Neural cell (in vitro differentiated cells): ENCODE measurements at regions not wholly inside any gene's neighbourhood (a gene's known extent, or its start where the extent isn't known, plus 50 kb on each side); places are given as distances from the start of the nearest gene placed in this dataset.

Experiments used
- H2AFZ ChIP-seq: fragments of 200-600, 300-800 bp; sonication (generic), shearing (Covaris generic); 2 replicates; pipeline ENCODE4 v1.6.0; 2014; ENCODE audit warnings: low read depth, mild to moderate bottlenecking, antibody characterized with exemption, low read length, moderate library complexity
- H3F3A ChIP-seq: fragments of 200-600 bp; shearing (Covaris generic); 2 replicates; pipeline ENCODE4 v1.6.1; 2016; ENCODE audit warnings: mild to moderate bottlenecking, moderate library complexity, mixed read lengths, antibody characterized with exemption, low read length; ENCODE audit not compliant: insufficient read depth, poor library complexity, severe bottlenecking
- H3K27ac ChIP-seq: fragments of 200-600, 300-800 bp; sonication (generic), shearing (Covaris generic); 2 replicates; pipeline ENCODE4 v1.5.1; 2014; ENCODE audit warnings: mild to moderate bottlenecking, low read length, moderate library complexity
- H3K27me3 ChIP-seq: fragments of 300-800, 200-600 bp; sonication (generic), shearing (Covaris generic); 2 replicates; pipeline ENCODE4 v1.6.0; 2014; ENCODE audit warnings: mild to moderate bottlenecking, low read depth, low read length, moderate library complexity; ENCODE audit not compliant: insufficient read depth
- H3K36me3 ChIP-seq: fragments of 300-800, 200-600 bp; sonication (generic), shearing (Covaris generic); 2 replicates; pipeline ENCODE4 v1.5.1; 2014; ENCODE audit warnings: mild to moderate bottlenecking, antibody characterized with exemption, low read length, moderate library complexity; ENCODE audit not compliant: insufficient read depth
- H3K4me2 ChIP-seq: fragments of 300-800, 200-600 bp; sonication (generic), shearing (Covaris generic); 2 replicates; pipeline ENCODE4 v1.6.0; 2014; ENCODE audit warnings: mild to moderate bottlenecking, low read length
- H3K4me3 ChIP-seq: fragments of 300-800, 200-600 bp; sonication (generic), shearing (Covaris generic); 2 replicates; pipeline ENCODE4 v1.5.1; 2014; ENCODE audit warnings: mild to moderate bottlenecking, low read length, moderate library complexity
- H3K79me2 ChIP-seq: fragments of 200-600 bp; shearing (Covaris generic); replicated peaks from 2 replicates; pipeline ENCODE4 v1.6.0; 2014; ENCODE audit warnings: mild to moderate bottlenecking, low read length, moderate library complexity; ENCODE audit not compliant: insufficient read depth
- H3K9ac ChIP-seq: fragments of 300-800, 200-600 bp; sonication (generic), shearing (Covaris generic); 2 replicates; pipeline ENCODE4 v1.6.1; 2016; ENCODE audit warnings: mild to moderate bottlenecking, low read length, mixed read lengths
- H3K9me2 ChIP-seq: fragments of 200-600 bp; shearing (Covaris generic); 2 replicates; pipeline ENCODE4 v1.6.1; 2016; ENCODE audit warnings: mild to moderate bottlenecking, low read length, mixed read lengths; ENCODE audit not compliant: insufficient read depth
- H3K9me3 ChIP-seq: fragments of 200-600, 300-800 bp; sonication (generic), shearing (Covaris generic); 2 replicates; pipeline ENCODE4 v1.6.1; 2016; ENCODE audit warnings: mild to moderate bottlenecking, mixed run types, low read length, moderate library complexity, mixed read lengths
- H4K20me1 ChIP-seq: fragments of 200-600 bp; shearing (Covaris generic); 2 replicates; pipeline ENCODE4 v1.6.1; 2016; ENCODE audit warnings: mild to moderate bottlenecking, mixed run types; ENCODE audit not compliant: insufficient read depth
- EP300 ChIP-seq: fragments of 450-650 bp; conservative IDR thresholded peaks from 2 replicates; pipeline ENCODE4 v1.6.1; 2014; ENCODE audit warnings: antibody characterized with exemption, mild to moderate bottlenecking, moderate library complexity; ENCODE audit not compliant: poor library complexity, severe bottlenecking
- EZH2 ChIP-seq: fragments of 200-600, 300-800 bp; shearing (Covaris generic), sonication (generic); IDR thresholded peaks from 2 replicates; pipeline ENCODE4 v1.6.1; 2014; ENCODE audit warnings: antibody characterized with exemption, low read length, borderline replicate concordance, mild to moderate bottlenecking; ENCODE audit not compliant: insufficient read depth, poor library complexity, severe bottlenecking
- MXI1 ChIP-seq: fragments of 450-650 bp; conservative IDR thresholded peaks from 2 replicates; pipeline ENCODE4 v1.6.1; 2014; ENCODE audit warnings: antibody characterized with exemption, mild to moderate bottlenecking; ENCODE audit not compliant: poor library complexity, severe bottlenecking
- POLR2AphosphoS5 ChIP-seq: IDR thresholded peaks from 2 replicates; pipeline ENCODE4 v1.6.1; 2012
- RAD21 ChIP-seq: fragments of 450-650 bp; conservative IDR thresholded peaks from 2 replicates; pipeline ENCODE4 v1.6.1; 2014; ENCODE audit warnings: antibody characterized with exemption, mild to moderate bottlenecking, moderate library complexity
- SMC3 ChIP-seq: fragments of 450-650 bp; conservative IDR thresholded peaks from 2 replicates; pipeline ENCODE4 v1.6.1; 2014; ENCODE audit warnings: antibody characterized with exemption, mild to moderate bottlenecking, moderate library complexity; ENCODE audit not compliant: poor library complexity
- TAF1 ChIP-seq: IDR thresholded peaks from 2 replicates; pipeline ENCODE4 v1.6.1; 2012; ENCODE audit warnings: low read depth
- TF ChIP-seq, protein P1 (sequence below): fragments of 450-650 bp; IDR thresholded peaks from 2 replicates; pipeline ENCODE4 v1.5.1; 2014; ENCODE audit warnings: antibody characterized with exemption, mild to moderate bottlenecking, moderate library complexity; ENCODE audit not compliant: poor library complexity, severe bottlenecking
- TF ChIP-seq, protein P2 (sequence below): IDR thresholded peaks from 2 replicates; pipeline ENCODE4 v1.6.1; 2012; ENCODE audit warnings: borderline replicate concordance

DNA sequence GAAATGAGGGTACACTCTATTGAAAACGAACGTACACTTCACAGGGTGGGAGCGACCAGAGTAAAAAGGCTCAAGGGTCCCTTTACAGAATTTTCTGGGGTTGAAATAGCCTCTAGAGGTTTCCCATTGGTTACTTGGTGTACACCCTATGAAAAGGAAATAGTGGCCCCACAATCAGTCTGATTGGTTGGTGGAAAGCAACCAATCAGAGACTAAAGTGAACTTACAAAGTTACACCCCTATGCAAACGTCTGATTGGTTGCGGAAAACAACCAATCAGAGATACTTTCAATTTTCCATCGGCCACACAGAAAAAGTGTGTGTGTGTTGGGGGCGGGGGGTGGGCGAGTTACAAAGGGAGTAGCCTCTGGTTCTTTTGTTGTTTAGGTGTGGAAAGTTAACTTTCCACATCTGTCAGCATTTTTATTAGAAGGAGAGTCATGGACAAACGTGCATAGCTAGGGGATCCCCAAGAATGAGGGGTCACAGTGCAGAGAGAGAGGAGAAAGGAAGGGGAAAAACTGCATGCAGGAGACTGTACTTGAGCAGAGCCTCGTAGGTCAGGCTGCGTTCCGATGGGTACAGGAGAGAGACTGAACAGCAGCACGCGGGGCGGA is 1152.1 kb downstream of the TBC1D22A start:
- Histone ChIP-seq H3K4me3 (no peak overlapping the region), H4K20me1 (no peaks in the 10 kb centered on the region), H3K36me3 (no peaks in the 10 kb centered on the region), H3K9ac (no peak overlapping the region), H3K27me3 (no peaks in the 10 kb centered on the region), H3K9me3 (no peaks in the 10 kb centered on the region), H3K4me2 (no peak overlapping the region), H2AFZ (no peak overlapping the region), H3K9me2 (no peaks in the 10 kb centered on the region), H3F3A (no peaks in the 10 kb centered on the region), H3K27ac (no peak overlapping the region), H3K79me2 (no peaks in the 10 kb centered on the region)
- TF ChIP-seq RAD21, result no peak
- TF ChIP-seq SMC3, result no peak
- TF ChIP-seq POLR2AphosphoS5, result no peak
- TF ChIP-seq EZH2, result no peak
- no peak for TF ChIP-seq EP300
- TF ChIP-seq TAF1, result no peak
- TF ChIP-seq, protein P1, sequence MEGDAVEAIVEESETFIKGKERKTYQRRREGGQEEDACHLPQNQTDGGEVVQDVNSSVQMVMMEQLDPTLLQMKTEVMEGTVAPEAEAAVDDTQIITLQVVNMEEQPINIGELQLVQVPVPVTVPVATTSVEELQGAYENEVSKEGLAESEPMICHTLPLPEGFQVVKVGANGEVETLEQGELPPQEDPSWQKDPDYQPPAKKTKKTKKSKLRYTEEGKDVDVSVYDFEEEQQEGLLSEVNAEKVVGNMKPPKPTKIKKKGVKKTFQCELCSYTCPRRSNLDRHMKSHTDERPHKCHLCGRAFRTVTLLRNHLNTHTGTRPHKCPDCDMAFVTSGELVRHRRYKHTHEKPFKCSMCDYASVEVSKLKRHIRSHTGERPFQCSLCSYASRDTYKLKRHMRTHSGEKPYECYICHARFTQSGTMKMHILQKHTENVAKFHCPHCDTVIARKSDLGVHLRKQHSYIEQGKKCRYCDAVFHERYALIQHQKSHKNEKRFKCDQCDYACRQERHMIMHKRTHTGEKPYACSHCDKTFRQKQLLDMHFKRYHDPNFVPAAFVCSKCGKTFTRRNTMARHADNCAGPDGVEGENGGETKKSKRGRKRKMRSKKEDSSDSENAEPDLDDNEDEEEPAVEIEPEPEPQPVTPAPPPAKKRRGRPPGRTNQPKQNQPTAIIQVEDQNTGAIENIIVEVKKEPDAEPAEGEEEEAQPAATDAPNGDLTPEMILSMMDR, result no peak
- TF ChIP-seq, protein P2, sequence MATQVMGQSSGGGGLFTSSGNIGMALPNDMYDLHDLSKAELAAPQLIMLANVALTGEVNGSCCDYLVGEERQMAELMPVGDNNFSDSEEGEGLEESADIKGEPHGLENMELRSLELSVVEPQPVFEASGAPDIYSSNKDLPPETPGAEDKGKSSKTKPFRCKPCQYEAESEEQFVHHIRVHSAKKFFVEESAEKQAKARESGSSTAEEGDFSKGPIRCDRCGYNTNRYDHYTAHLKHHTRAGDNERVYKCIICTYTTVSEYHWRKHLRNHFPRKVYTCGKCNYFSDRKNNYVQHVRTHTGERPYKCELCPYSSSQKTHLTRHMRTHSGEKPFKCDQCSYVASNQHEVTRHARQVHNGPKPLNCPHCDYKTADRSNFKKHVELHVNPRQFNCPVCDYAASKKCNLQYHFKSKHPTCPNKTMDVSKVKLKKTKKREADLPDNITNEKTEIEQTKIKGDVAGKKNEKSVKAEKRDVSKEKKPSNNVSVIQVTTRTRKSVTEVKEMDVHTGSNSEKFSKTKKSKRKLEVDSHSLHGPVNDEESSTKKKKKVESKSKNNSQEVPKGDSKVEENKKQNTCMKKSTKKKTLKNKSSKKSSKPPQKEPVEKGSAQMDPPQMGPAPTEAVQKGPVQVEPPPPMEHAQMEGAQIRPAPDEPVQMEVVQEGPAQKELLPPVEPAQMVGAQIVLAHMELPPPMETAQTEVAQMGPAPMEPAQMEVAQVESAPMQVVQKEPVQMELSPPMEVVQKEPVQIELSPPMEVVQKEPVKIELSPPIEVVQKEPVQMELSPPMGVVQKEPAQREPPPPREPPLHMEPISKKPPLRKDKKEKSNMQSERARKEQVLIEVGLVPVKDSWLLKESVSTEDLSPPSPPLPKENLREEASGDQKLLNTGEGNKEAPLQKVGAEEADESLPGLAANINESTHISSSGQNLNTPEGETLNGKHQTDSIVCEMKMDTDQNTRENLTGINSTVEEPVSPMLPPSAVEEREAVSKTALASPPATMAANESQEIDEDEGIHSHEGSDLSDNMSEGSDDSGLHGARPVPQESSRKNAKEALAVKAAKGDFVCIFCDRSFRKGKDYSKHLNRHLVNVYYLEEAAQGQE, result no peak
- TF ChIP-seq MXI1, result no peak

DNA sequence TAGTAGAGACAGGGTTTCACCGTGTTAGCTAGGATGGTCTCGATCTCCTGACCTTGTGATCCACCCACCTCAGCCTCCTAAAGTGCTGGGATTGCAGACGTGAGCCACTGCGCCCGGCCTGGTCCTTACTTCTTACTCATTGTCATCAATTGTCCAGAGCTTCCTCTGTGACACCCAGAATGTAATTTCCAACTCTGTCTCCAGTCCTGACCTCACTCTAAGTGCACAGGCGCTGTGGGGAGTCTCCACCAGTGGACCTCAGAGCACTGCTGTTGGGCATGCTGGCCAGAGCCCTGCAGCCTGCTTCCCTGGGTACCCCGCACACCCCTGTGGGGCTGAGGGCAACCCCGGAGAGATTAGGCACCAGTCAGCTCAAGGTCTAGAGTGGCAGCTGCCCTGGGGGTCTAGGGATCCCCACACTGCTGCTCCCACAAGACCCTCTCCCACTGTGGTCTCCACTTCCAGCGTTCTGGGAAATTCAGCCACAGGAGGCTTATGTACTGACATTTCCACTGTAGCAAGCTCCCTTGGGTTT is 1140.3 kb downstream of the TBC1D22A start:
- peaks cover 3% of the 10 kb centered on the region for H3K9me3 ChIP-seq
- no peak for TF ChIP-seq MXI1
- TF ChIP-seq, protein P2, result no peak
- TF ChIP-seq SMC3, result no peak
- no peak for TF ChIP-seq EP300
- no peak for TF ChIP-seq EZH2
- no peak for TF ChIP-seq TAF1
- no peak for TF ChIP-seq RAD21
- TF ChIP-seq, protein P1, result no peak
- no peak for TF ChIP-seq POLR2AphosphoS5
- H3K9me2 ChIP-seq, result no peaks in the 10 kb centered on the region
- no peak overlapping the region for H3K4me2 ChIP-seq
- no peaks in the 10 kb centered on the region for H3K36me3 ChIP-seq
- no peak overlapping the region for H2AFZ ChIP-seq
- H4K20me1 ChIP-seq, result no peaks in the 10 kb centered on the region
- no peaks in the 10 kb centered on the region for H3K27me3 ChIP-seq
- H3K9ac ChIP-seq, result no peak overlapping the region
- H3K79me2 ChIP-seq, result no peaks in the 10 kb centered on the region
- no peak overlapping the region for H3K4me3 ChIP-seq
- H3K27ac ChIP-seq, result no peak overlapping the region
- H3F3A ChIP-seq, result no peaks in the 10 kb centered on the region
